ENCODE measurements at regions not wholly inside any gene's neighbourhood (a gene's known extent, or its start where the extent isn't known, plus 50 kb on each side); places are given as distances from the start of the nearest gene placed in this dataset.

- Histone ChIP-seq H3K4me1 (no peaks in the 10 kb centered on the region), H3K4me3 (no peak overlapping the region), H3K27ac (no peak overlapping the region), H3K36me3 (no peaks in the 10 kb centered on the region), H3K9me3 (no peaks in the 10 kb centered on the region), H3K27me3 (no peaks in the 10 kb centered on the region)
- TF ChIP-seq CTCF (IDR thresholded peaks at IDR 0.05): no peak
- no peak for DNase-seq (ENCODE audit: low spot score)
These were observed 436.7 kb downstream of the MID1IP1 start for GRCh38 chrX:39238006-39238405.

- H3K27ac ChIP-seq: no peak overlapping the region
- H3K4me1 ChIP-seq: no peaks in the 10 kb centered on the region
- H3K27me3 ChIP-seq: no peaks in the 10 kb centered on the region
- no peak overlapping the region for H3K4me3 ChIP-seq
- peak in 1 of 2 donors; percentile 57 for TF ChIP-seq CTCF (IDR thresholded peaks at IDR 0.05)
- no peaks in the 10 kb centered on the region for H3K9me3 ChIP-seq
- no peak for DNase-seq (ENCODE audit: low spot score)
- no peaks in the 10 kb centered on the region for H3K36me3 ChIP-seq
These were observed 440.9 kb downstream of the MID1IP1 start for GRCh38 chrX:39242187-39242586.

GRCh38 chrX:39244147-39244546, 442.9 kb downstream of the MID1IP1 start:
- H3K4me1 ChIP-seq: no peaks in the 10 kb centered on the region
- no peak for TF ChIP-seq CTCF (IDR thresholded peaks at IDR 0.05)
- no peaks in the 10 kb centered on the region for H3K27me3 ChIP-seq
- H3K36me3 ChIP-seq: no peaks in the 10 kb centered on the region
- no peak overlapping the region for H3K4me3 ChIP-seq
- no peaks in the 10 kb centered on the region for H3K9me3 ChIP-seq
- no peak for DNase-seq (ENCODE audit: low spot score)
- no peak overlapping the region for H3K27ac ChIP-seq

- DNase-seq (ENCODE audit: low spot score): no peak
- no peaks in the 10 kb centered on the region for H3K27me3 ChIP-seq
- no peaks in the 10 kb centered on the region for H3K4me1 ChIP-seq
- H3K36me3 ChIP-seq: no peaks in the 10 kb centered on the region
- H3K27ac ChIP-seq: no peak overlapping the region
- TF ChIP-seq CTCF (IDR thresholded peaks at IDR 0.05): no peak
- H3K4me3 ChIP-seq: no peak overlapping the region
- H3K9me3 ChIP-seq: no peaks in the 10 kb centered on the region
These were observed 443.8 kb downstream of the MID1IP1 start for GRCh38 chrX:39245024-39245423.

- no peak for DNase-seq (ENCODE audit: low spot score)
- Histone ChIP-seq H3K4me3 (no peak overlapping the region), H3K27ac (no peak overlapping the region), H3K4me1 (no peaks in the 10 kb centered on the region), H3K9me3 (peaks cover 0 to 1% of the 10 kb centered on the region in 2 donors), H3K36me3 (no peaks in the 10 kb centered on the region), H3K27me3 (no peaks in the 10 kb centered on the region)
- no peak for TF ChIP-seq CTCF (IDR thresholded peaks at IDR 0.05)
These were observed 446.3 kb downstream of the MID1IP1 start for GRCh38 chrX:39247536-39247935.

- Histone ChIP-seq H3K4me3 (no peak overlapping the region), H3K27ac (no peak overlapping the region), H3K36me3 (no peaks in the 10 kb centered on the region), H3K27me3 (no peaks in the 10 kb centered on the region), H3K9me3 (peaks cover 0 to 6% of the 10 kb centered on the region in 2 donors), H3K4me1 (no peaks in the 10 kb centered on the region)
- no peak for DNase-seq (ENCODE audit: low spot score)
- TF ChIP-seq CTCF (IDR thresholded peaks at IDR 0.05): no peak
These were observed 447.1 kb downstream of the MID1IP1 start for GRCh38 chrX:39248330-39248729.

Data from right atrium auricular region (tissue), 2 donors.